Sigmoid colon (tissue), 4 donors: ENCODE measurements at regions not wholly inside any gene's neighbourhood (a gene's known extent, or its start where the extent isn't known, plus 50 kb on each side); places are given as distances from the start of the nearest gene placed in this dataset.

Source experiments
- CTCF ChIP-seq, 4 experiments: fragments of 450-650 bp in 3 of 4; fragments of 200-600 bp in 1 of 4; IDR thresholded peaks; one replicate each; pipeline ENCODE4 v1.5.1; 2016 to 2019; ENCODE audit warnings: antibody characterized with exemption in 4 of 4, mild to moderate bottlenecking in 3 of 4, moderate library complexity in 2 of 4
- POLR2A ChIP-seq, 2 donors: fragments of 450-650 bp; IDR thresholded peaks; one replicate each; pipeline ENCODE4 v1.6.1; 2016; ENCODE audit warnings: antibody characterized with exemption in 2 of 2, mild to moderate bottlenecking in 2 of 2, moderate library complexity in 2 of 2
- POLR2AphosphoS5 ChIP-seq, 4 donors: sonication (generic); formaldehyde crosslinking; IDR thresholded peaks; one replicate each; pipeline ENCODE4 v1.6.1; 2017; ENCODE audit warnings: antibody characterized with exemption in 4 of 4

- TF ChIP-seq CTCF (IDR thresholded peaks at IDR 0.05) (no peak), POLR2A (IDR thresholded peaks at IDR 0.05) (no peak), POLR2AphosphoS5 (IDR thresholded peaks at IDR 0.05) (no peak)
These were observed 945.3 kb downstream of the TRIB2 start for GRCh38 chr2:13662055-13662454.
